Endothelial cell of umbilical vein (primary cell): ENCODE measurements at regions not wholly inside any gene's neighbourhood (a gene's known extent, or its start where the extent isn't known, plus 50 kb on each side); places are given as distances from the start of the nearest gene placed in this dataset.

Source experiments
- BruUV-seq: library from RNA; stranded (reverse); fragments of 400-500 nt; replicated peaks from 2 replicates; lab custom pipeline; 2021; lab: Mats Ljungman, UMichigan
- CTCF ChIA-PET: fragments of 300-600, 350-600 bp; sonication (Branson Sonifier 250); formaldehyde crosslinking; loops from one replicate; lab custom pipeline; 2021; ENCODE audit warnings: antibody characterized with exemption, inconsistent platforms; lab: Charles Lee
- POLR2A ChIA-PET: fragments of 300-600, 350-600 bp; sonication (Branson Sonifier 250); formaldehyde crosslinking; loops from one replicate; lab custom pipeline; 2021; ENCODE audit warnings: antibody characterized with exemption, inconsistent platforms; lab: Charles Lee
- DNase-seq: peaks from one replicate; pipeline ENCODE4 v3.0.0-alpha.2; 2011; ENCODE audit warnings: low read depth, low spot score
- FAIRE-seq: peaks from 2 replicates; lab custom pipeline; 2011; peaks lifted over from hg19 to GRCh38; lab: Jason Lieb, UNC
- H2AFZ ChIP-seq: 2 replicates; pipeline ENCODE4 v1.6.0; 2012; ENCODE audit warnings: low read depth, low read length, control low read depth, inconsistent platforms
- H3K27ac ChIP-seq: 2 replicates; pipeline ENCODE4 v1.5.1; 2011; ENCODE audit warnings: low read depth, mild to moderate bottlenecking, control low read depth, low read length, moderate library complexity; ENCODE audit not compliant: insufficient read depth
- H3K27me3 ChIP-seq, 2 experiments: 2 replicates each; pipeline versions ENCODE4 v1.6.0 to v1.6.1; 2011; ENCODE audit warnings: low read length in 2 of 2, mixed read lengths in 1 of 2; ENCODE audit not compliant: control insufficient read depth in 2 of 2, insufficient read depth in 2 of 2
- H3K36me3 ChIP-seq, 2 experiments: 2 replicates in 1 of 2; 3 replicates in 1 of 2; pipeline ENCODE4 v1.5.1; 2011; ENCODE audit warnings: low read length in 2 of 2, mild to moderate bottlenecking in 1 of 2, moderate library complexity in 1 of 2; ENCODE audit not compliant: control insufficient read depth in 2 of 2, insufficient read depth in 2 of 2; ENCODE audit errors: extremely low read depth in 1 of 2
- H3K4me1 ChIP-seq: 3 replicates; pipeline ENCODE4 v1.5.1; 2011; ENCODE audit warnings: mild to moderate bottlenecking, low read length; ENCODE audit not compliant: control insufficient read depth, insufficient read depth; ENCODE audit errors: extremely low read depth
- H3K4me2 ChIP-seq: 2 replicates; pipeline ENCODE4 v1.6.1; 2011; ENCODE audit warnings: low read length, control low read depth, mixed read lengths; ENCODE audit not compliant: insufficient read depth
- H3K4me3 ChIP-seq, 3 experiments: fragments of 200-600 bp in 1 of 3; sonication (generic), shearing (Covaris generic) in 1 of 3; replicated peaks in 1 of 3; 2 replicates each; pipeline ENCODE4 v1.5.1; 2011 to 2016; ENCODE audit warnings: control low read depth in 3 of 3, low read length in 3 of 3, mild to moderate bottlenecking in 2 of 3, inconsistent platforms in 1 of 3, low read depth in 1 of 3, moderate library complexity in 1 of 3; ENCODE audit not compliant: insufficient read depth in 1 of 3
- H3K79me2 ChIP-seq: 2 replicates; pipeline ENCODE4 v1.6.0; 2012; ENCODE audit warnings: low read length, inconsistent platforms; ENCODE audit not compliant: control insufficient read depth, insufficient read depth
- H3K9ac ChIP-seq: replicated peaks from 2 replicates; pipeline ENCODE3; 2011; ENCODE audit warnings: low read length, control low read depth; ENCODE audit not compliant: insufficient read depth; ENCODE audit errors: extremely low read depth
- H3K9me1 ChIP-seq: replicated peaks from 3 replicates; pipeline ENCODE4 v1.6.0; 2011; ENCODE audit warnings: mild to moderate bottlenecking, low read length; ENCODE audit not compliant: control insufficient read depth, insufficient read depth; ENCODE audit errors: extremely low read depth
- H3K9me3 ChIP-seq: replicated peaks from 2 replicates; pipeline ENCODE4 v1.5.1; 2012; ENCODE audit warnings: low read length, inconsistent platforms; ENCODE audit not compliant: control insufficient read depth, insufficient read depth
- H4K20me1 ChIP-seq: replicated peaks from 2 replicates; pipeline ENCODE3; 2011; ENCODE audit warnings: mild to moderate bottlenecking, low read length; ENCODE audit not compliant: control insufficient read depth, insufficient read depth; ENCODE audit errors: extremely low read depth
- EZH2 ChIP-seq: IDR thresholded peaks from 2 replicates; pipeline ENCODE4 v1.6.1; 2012; ENCODE audit warnings: borderline replicate concordance, low read depth, mild to moderate bottlenecking, moderate library complexity, low read length, inconsistent platforms; ENCODE audit not compliant: severe bottlenecking
- FOS ChIP-seq: IDR thresholded peaks from 2 replicates; pipeline ENCODE4 v1.6.1; 2011; ENCODE audit warnings: mild to moderate bottlenecking, low read length, moderate library complexity, borderline replicate concordance; ENCODE audit not compliant: insufficient read depth
- GATA2 ChIP-seq: IDR thresholded peaks from 2 replicates; pipeline ENCODE4 v1.7.0; 2011; ENCODE audit warnings: low read depth, mild to moderate bottlenecking, moderate library complexity, mixed read lengths, low read length; ENCODE audit not compliant: insufficient read length, insufficient read depth
- JUN ChIP-seq: IDR thresholded peaks from 2 replicates; pipeline ENCODE4 v1.6.1; 2011; ENCODE audit warnings: borderline replicate concordance, low read depth; ENCODE audit not compliant: insufficient read length, insufficient read depth
- MYC ChIP-seq: IDR thresholded peaks from one replicate; pipeline ENCODE4 v1.6.1; 2011; ENCODE audit warnings: mild to moderate bottlenecking, low read depth, low read length
- POLR2A ChIP-seq: IDR thresholded peaks from 2 replicates; pipeline ENCODE4 v1.6.1; 2012; ENCODE audit warnings: low read depth, mild to moderate bottlenecking, control low read depth, low read length
- POLR2AphosphoS5 ChIP-seq: IDR thresholded peaks from 2 replicates; pipeline ENCODE4 v1.6.1; 2012; ENCODE audit warnings: low read depth, mild to moderate bottlenecking, control low read depth, low read length, moderate library complexity; ENCODE audit not compliant: insufficient read depth
- dilution Hi-C: fragments of 300-500 bp; cut with MboI; formaldehyde crosslinking; loops from one replicate; pipeline ENCODE4 v1.15.0; 2019; ENCODE audit warnings: low sequenced_read_pairs; ENCODE audit not compliant: extremely low pct_ligation_motif_present
- intact Hi-C: fragments of 100-400 bp; cut with micrococcal nuclease; formaldehyde crosslinking; loops from one replicate; pipeline ENCODE4 v1.10.0; 2022
- TF ChIP-seq, protein P1 (sequence below), 2 donors: IDR thresholded peaks; 1 replicate in 1 of 2; 2 replicates in 1 of 2; pipeline ENCODE4 v1.5.1; 2011; ENCODE audit warnings: low read length in 2 of 2, mild to moderate bottlenecking in 2 of 2, moderate library complexity in 2 of 2, control low read depth in 1 of 2, inconsistent platforms in 1 of 2, low read depth in 1 of 2; ENCODE audit not compliant: insufficient read depth in 1 of 2; ENCODE audit errors: extremely low read depth in 1 of 2
- TF ChIP-seq, protein P2 (sequence below): IDR thresholded peaks from 2 replicates; pipeline ENCODE4 v1.6.1; 2011; ENCODE audit not compliant: insufficient read depth, insufficient read length

DNA sequence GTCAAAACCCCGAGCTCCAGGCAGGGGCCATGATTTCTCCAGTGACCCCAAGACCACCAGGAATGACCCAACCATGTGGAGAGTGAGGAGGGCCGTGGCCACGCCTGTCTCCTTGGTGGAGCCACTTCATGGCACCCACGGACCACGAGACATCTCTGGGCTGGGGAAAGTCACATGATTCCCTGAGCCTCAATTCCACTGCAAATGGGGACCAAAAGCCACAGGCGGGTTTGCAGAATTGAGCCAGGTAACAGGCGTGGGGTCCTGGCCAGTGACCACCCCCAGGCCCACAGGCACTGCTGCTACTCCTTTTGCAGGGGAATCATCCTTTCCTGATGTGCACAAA lies 178.9 kb downstream of the CTTN start:
- no peak for FAIRE-seq
- no peak overlapping the region for H3K9ac ChIP-seq
- H3K9me1 ChIP-seq, result no peaks in the 10 kb centered on the region
- BruUV-seq, result no TSS peak
- no peak overlapping the region for H2AFZ ChIP-seq
- H3K79me2 ChIP-seq, result no peaks in the 10 kb centered on the region
- dilution Hi-C loops, result no loop called here
- no peak overlapping the region for H3K4me3 ChIP-seq
- intact Hi-C loops, result no loop called here
- no peaks in the 10 kb centered on the region for H4K20me1 ChIP-seq
- POLR2A ChIA-PET, result no interaction called here
- no peak overlapping the region for H3K27ac ChIP-seq
- TF ChIP-seq POLR2A (no peak), EZH2 (no peak), GATA2 (no peak), POLR2AphosphoS5 (no peak), JUN (no peak), FOS (no peak), MYC (no peak)
- TF ChIP-seq, protein P1, sequence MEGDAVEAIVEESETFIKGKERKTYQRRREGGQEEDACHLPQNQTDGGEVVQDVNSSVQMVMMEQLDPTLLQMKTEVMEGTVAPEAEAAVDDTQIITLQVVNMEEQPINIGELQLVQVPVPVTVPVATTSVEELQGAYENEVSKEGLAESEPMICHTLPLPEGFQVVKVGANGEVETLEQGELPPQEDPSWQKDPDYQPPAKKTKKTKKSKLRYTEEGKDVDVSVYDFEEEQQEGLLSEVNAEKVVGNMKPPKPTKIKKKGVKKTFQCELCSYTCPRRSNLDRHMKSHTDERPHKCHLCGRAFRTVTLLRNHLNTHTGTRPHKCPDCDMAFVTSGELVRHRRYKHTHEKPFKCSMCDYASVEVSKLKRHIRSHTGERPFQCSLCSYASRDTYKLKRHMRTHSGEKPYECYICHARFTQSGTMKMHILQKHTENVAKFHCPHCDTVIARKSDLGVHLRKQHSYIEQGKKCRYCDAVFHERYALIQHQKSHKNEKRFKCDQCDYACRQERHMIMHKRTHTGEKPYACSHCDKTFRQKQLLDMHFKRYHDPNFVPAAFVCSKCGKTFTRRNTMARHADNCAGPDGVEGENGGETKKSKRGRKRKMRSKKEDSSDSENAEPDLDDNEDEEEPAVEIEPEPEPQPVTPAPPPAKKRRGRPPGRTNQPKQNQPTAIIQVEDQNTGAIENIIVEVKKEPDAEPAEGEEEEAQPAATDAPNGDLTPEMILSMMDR (IDR thresholded peaks at IDR 0.05; ENCODE audit: extremely low read depth in 1 of 2, insufficient read depth in 1 of 2, low read depth in 1 of 2, low read length in 2 of 2), result no peak
- TF ChIP-seq, protein P2, sequence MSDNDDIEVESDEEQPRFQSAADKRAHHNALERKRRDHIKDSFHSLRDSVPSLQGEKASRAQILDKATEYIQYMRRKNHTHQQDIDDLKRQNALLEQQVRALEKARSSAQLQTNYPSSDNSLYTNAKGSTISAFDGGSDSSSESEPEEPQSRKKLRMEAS, result no peak
- H3K27me3 ChIP-seq, result no peaks in the 10 kb centered on the region
- no peaks in the 10 kb centered on the region for H3K36me3 ChIP-seq
- DNase-seq, result no peak
- CTCF ChIA-PET, result no interaction called here
- no peak overlapping the region for H3K4me2 ChIP-seq
- H3K4me1 ChIP-seq, result no peaks in the 10 kb centered on the region
- no peaks in the 10 kb centered on the region for H3K9me3 ChIP-seq
